Spleen (tissue), 7 donors: ENCODE measurements at regions not wholly inside any gene's neighbourhood (a gene's known extent, or its start where the extent isn't known, plus 50 kb on each side); places are given as distances from the start of the nearest gene placed in this dataset.

Experiments
- POLR2A ChIP-seq, 3 donors: fragments of 450-650 bp; IDR thresholded peaks; one replicate each; pipeline ENCODE4 v1.5.1; 2017; ENCODE audit warnings: antibody characterized with exemption in 3 of 3, mild to moderate bottlenecking in 1 of 3
- POLR2AphosphoS5 ChIP-seq, 3 donors: sonication (generic); formaldehyde crosslinking; IDR thresholded peaks; one replicate each; pipeline ENCODE4 v1.5.1; 2017; ENCODE audit warnings: antibody characterized with exemption in 3 of 3
- TF ChIP-seq, protein P1 (sequence below), 11 experiments: fragments of 200-600 bp in 7 of 11; fragments of 450-650 bp in 4 of 11; sonication (generic) in 4 of 11; IDR thresholded peaks in 8 of 11; conservative IDR thresholded peaks in 3 of 11; 1 replicate in 7 of 11; 2 replicates in 4 of 11; pipeline versions ENCODE4 v1.4.0 to v1.8.0; 2016 to 2021; ENCODE audit warnings: antibody characterized with exemption in 11 of 11, inconsistent platforms in 4 of 11, mild to moderate bottlenecking in 1 of 11
- donor health status: DM: no; HTN: no; CAD: no; lungs with moderate emphysema.
- donor health status: DM: no; HTN: no; CAD: no.
- donor health status: DM: no; HTN: no; CAD: no.

- no peak for TF ChIP-seq POLR2A (IDR thresholded peaks at IDR 0.05)
- no peak for TF ChIP-seq POLR2AphosphoS5 (IDR thresholded peaks at IDR 0.05)
- TF ChIP-seq, protein P1, sequence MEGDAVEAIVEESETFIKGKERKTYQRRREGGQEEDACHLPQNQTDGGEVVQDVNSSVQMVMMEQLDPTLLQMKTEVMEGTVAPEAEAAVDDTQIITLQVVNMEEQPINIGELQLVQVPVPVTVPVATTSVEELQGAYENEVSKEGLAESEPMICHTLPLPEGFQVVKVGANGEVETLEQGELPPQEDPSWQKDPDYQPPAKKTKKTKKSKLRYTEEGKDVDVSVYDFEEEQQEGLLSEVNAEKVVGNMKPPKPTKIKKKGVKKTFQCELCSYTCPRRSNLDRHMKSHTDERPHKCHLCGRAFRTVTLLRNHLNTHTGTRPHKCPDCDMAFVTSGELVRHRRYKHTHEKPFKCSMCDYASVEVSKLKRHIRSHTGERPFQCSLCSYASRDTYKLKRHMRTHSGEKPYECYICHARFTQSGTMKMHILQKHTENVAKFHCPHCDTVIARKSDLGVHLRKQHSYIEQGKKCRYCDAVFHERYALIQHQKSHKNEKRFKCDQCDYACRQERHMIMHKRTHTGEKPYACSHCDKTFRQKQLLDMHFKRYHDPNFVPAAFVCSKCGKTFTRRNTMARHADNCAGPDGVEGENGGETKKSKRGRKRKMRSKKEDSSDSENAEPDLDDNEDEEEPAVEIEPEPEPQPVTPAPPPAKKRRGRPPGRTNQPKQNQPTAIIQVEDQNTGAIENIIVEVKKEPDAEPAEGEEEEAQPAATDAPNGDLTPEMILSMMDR (IDR thresholded peaks at IDR 0.05 in 8 of 11, conservative IDR thresholded peaks at IDR 0.05 in 3 of 11): no peak
Observed at GRCh38 chr16:87098361-87098760, 218.8 kb downstream of the C16orf95 start.
